Stomach (tissue), 8 donors: ENCODE measurements at regions not wholly inside any gene's neighbourhood (a gene's known extent, or its start where the extent isn't known, plus 50 kb on each side); places are given as distances from the start of the nearest gene placed in this dataset.

Experiments
- DNase-seq, 2 donors: peaks; one replicate each; pipeline versions ENCODE4 v3.0.0 to v3.0.0-alpha.2; 2013 to 2019
- H3K27ac ChIP-seq, 5 donors: fragments of 200-600 bp in 4 of 5; sonication (generic) in 4 of 5; one replicate each; pipeline ENCODE4 v1.5.1; 2013 to 2019; ENCODE audit warnings: mild to moderate bottlenecking in 1 of 5, moderate library complexity in 1 of 5
- H3K27me3 ChIP-seq, 3 donors: fragments of 200-600 bp; sonication (generic); one replicate each; pipeline ENCODE4 v1.5.1; 2017 to 2019; ENCODE audit warnings: mixed run types in 1 of 3
- H3K36me3 ChIP-seq, 4 donors: fragments of 200-600 bp; sonication (generic); 1 replicate in 3 of 4; 2 replicates in 1 of 4; pipeline ENCODE4 v1.5.1; 2016 to 2019
- H3K4me1 ChIP-seq, 4 donors: fragments of 200-600 bp; sonication (generic); one replicate each; pipeline ENCODE4 v1.5.1; 2016 to 2019
- H3K4me3 ChIP-seq, 4 donors: fragments of 200-600 bp; sonication (generic) in 3 of 4; one replicate each; pipeline ENCODE4 v1.5.1; 2016 to 2019; ENCODE audit warnings: mild to moderate bottlenecking in 1 of 4
- H3K9me3 ChIP-seq, 4 donors: fragments of 200-600 bp; sonication (generic); one replicate each; pipeline ENCODE4 v1.5.1; 2016 to 2019
- CTCF ChIP-seq, 7 experiments: fragments of 450-650 bp in 4 of 7; fragments of 200-600 bp in 3 of 7; sonication (generic) in 3 of 7; IDR thresholded peaks; one replicate each; pipeline ENCODE4 v1.5.1; 2016 to 2019; ENCODE audit warnings: antibody characterized with exemption in 7 of 7, control low read depth in 2 of 7, mild to moderate bottlenecking in 1 of 7
- EP300 ChIP-seq: sonication (generic); formaldehyde crosslinking; IDR thresholded peaks from one replicate; pipeline ENCODE4 v1.6.1; 2017; ENCODE audit warnings: antibody characterized with exemption
- POLR2A ChIP-seq, 4 donors: fragments of 450-650 bp; IDR thresholded peaks; one replicate each; pipeline ENCODE4 v1.6.1; 2016; ENCODE audit warnings: antibody characterized with exemption in 4 of 4, control low read depth in 2 of 4, mild to moderate bottlenecking in 1 of 4, moderate library complexity in 1 of 4
- POLR2AphosphoS5 ChIP-seq, 3 donors: sonication (generic); formaldehyde crosslinking; IDR thresholded peaks; one replicate each; pipeline ENCODE4 v1.6.1; 2016; ENCODE audit warnings: antibody characterized with exemption in 3 of 3
- WGBS, 5 donors: extraction: QIAGEN DNeasy Blood & Tissue Kit in 3 of 5; methylation state at CpG; one replicate each; pipeline versions ENCODE4 v1.1.5 to v1.1.7; 2013 to 2018; 5-methylcytosine and 5-hydroxymethylcytosine counted together
- intact Hi-C: fragments of 100-400 bp; cut with DNase I; formaldehyde crosslinking; loops from one replicate; pipeline ENCODE4 v1.15.1; 2023; ENCODE audit warnings: low total_unique reads
- donor health status: healthy with polysubstance abuse.
- donor health status: Bipolar disorder and iron deficiency.
- donor health status: healthy.

GRCh38 chr1:238832106-238832505 is 554.3 kb upstream of the CHRM3 start:
- no peak overlapping the region for H3K4me3 ChIP-seq
- H3K4me1 ChIP-seq, result no peaks in the 10 kb centered on the region
- no peak for TF ChIP-seq POLR2A (IDR thresholded peaks at IDR 0.05)
- TF ChIP-seq CTCF (IDR thresholded peaks at IDR 0.05), result no peak
- TF ChIP-seq POLR2AphosphoS5 (IDR thresholded peaks at IDR 0.05), result no peak
- TF ChIP-seq EP300, result no peak
- intact Hi-C loops, result no loop called here
- H3K27ac ChIP-seq, result no peak overlapping the region
- DNase-seq, result no peak
- H3K9me3 ChIP-seq, result peaks cover 2 to 34% (median 20%) of the 10 kb centered on the region in 4 donors
- 88 to 100% (median 92%) methylated on average over 1 of the region's 1 CpG for WGBS, 5 donors
- H3K36me3 ChIP-seq, result no peaks in the 10 kb centered on the region
- H3K27me3 ChIP-seq, result no peaks in the 10 kb centered on the region

- no peak for DNase-seq
- Histone ChIP-seq H3K4me3 (no peak overlapping the region), H3K36me3 (no peaks in the 10 kb centered on the region), H3K9me3 (peaks cover 2 to 34% (median 20%) of the 10 kb centered on the region in 4 donors), H3K27ac (no peak overlapping the region), H3K27me3 (no peaks in the 10 kb centered on the region), H3K4me1 (no peaks in the 10 kb centered on the region)
- TF ChIP-seq CTCF (IDR thresholded peaks at IDR 0.05) (no peak), EP300 (no peak), POLR2A (IDR thresholded peaks at IDR 0.05) (no peak), POLR2AphosphoS5 (IDR thresholded peaks at IDR 0.05) (no peak)
- WGBS, 5 donors, result 66 to 75% (median 70%) methylated on average over 3 of the region's 3 CpGs
- intact Hi-C loops, result no loop called here
These were observed 556.2 kb upstream of the CHRM3 start for GRCh38 chr1:238830036-238830611.

- DNase-seq, result no peak
- H3K27me3 ChIP-seq, result no peaks in the 10 kb centered on the region
- peaks cover 6 to 34% (median 17%) of the 10 kb centered on the region in 4 donors for H3K9me3 ChIP-seq
- TF ChIP-seq EP300 (no peak), CTCF (IDR thresholded peaks at IDR 0.05) (no peak), POLR2AphosphoS5 (IDR thresholded peaks at IDR 0.05) (no peak), POLR2A (IDR thresholded peaks at IDR 0.05) (no peak)
- H3K4me3 ChIP-seq, result no peak overlapping the region
- intact Hi-C loops, result no loop called here
- H3K36me3 ChIP-seq, result no peaks in the 10 kb centered on the region
- H3K27ac ChIP-seq, result no peak overlapping the region
- no peaks in the 10 kb centered on the region for H3K4me1 ChIP-seq
These were observed 559.5 kb upstream of the CHRM3 start for GRCh38 chr1:238826891-238827290.

- Histone ChIP-seq H3K4me3 (no peak overlapping the region), H3K27me3 (no peaks in the 10 kb centered on the region), H3K36me3 (no peaks in the 10 kb centered on the region), H3K4me1 (no peaks in the 10 kb centered on the region), H3K9me3 (peaks cover 0 to 17% (median 2%) of the 10 kb centered on the region in 4 donors), H3K27ac (no peak overlapping the region)
- intact Hi-C loops, result no loop called here
- DNase-seq, result no peak
- no peak for TF ChIP-seq POLR2AphosphoS5 (IDR thresholded peaks at IDR 0.05)
- TF ChIP-seq POLR2A (IDR thresholded peaks at IDR 0.05), result no peak
- TF ChIP-seq CTCF (IDR thresholded peaks at IDR 0.05), result no peak
- TF ChIP-seq EP300, result no peak
These were observed 563.0 kb upstream of the CHRM3 start for GRCh38 chr1:238823416-238823815.
